DOHH2 (cell line): ENCODE measurements at regions not wholly inside any gene's neighbourhood (a gene's known extent, or its start where the extent isn't known, plus 50 kb on each side); places are given as distances from the start of the nearest gene placed in this dataset.

ENCODE experiments used
- H3F3A ChIP-seq: fragments of 200-600 bp; sonication (generic), shearing (Covaris generic); 2 replicates; pipeline ENCODE4 v1.6.0; 2016; ENCODE audit warnings: antibody characterized with exemption, mild to moderate bottlenecking; ENCODE audit not compliant: control insufficient read depth, insufficient read depth
- H3K27ac ChIP-seq: fragments of 200-600 bp; sonication (generic); 2 replicates; pipeline ENCODE4 v1.5.1; 2014; ENCODE audit warnings: low read depth, mild to moderate bottlenecking, low read length, moderate library complexity
- H3K27me3 ChIP-seq: fragments of 200-600 bp; sonication (generic); 2 replicates; pipeline ENCODE4 v1.6.1; 2014; ENCODE audit warnings: mild to moderate bottlenecking, low read length, mixed read lengths; ENCODE audit not compliant: control insufficient read depth
- H3K36me3 ChIP-seq: fragments of 200-600 bp; sonication (generic); 2 replicates; pipeline ENCODE4 v1.6.1; 2014; ENCODE audit warnings: mild to moderate bottlenecking, low read length, moderate library complexity, mixed read lengths; ENCODE audit not compliant: control insufficient read depth
- H3K4me1 ChIP-seq: fragments of 200-600 bp; sonication (generic); 2 replicates; pipeline ENCODE4 v1.6.1; 2014; ENCODE audit warnings: mild to moderate bottlenecking, low read length, mixed read lengths; ENCODE audit not compliant: control insufficient read depth
- H3K4me2 ChIP-seq: fragments of 200-600 bp; sonication (generic); 2 replicates; pipeline ENCODE4 v1.6.0; 2014; ENCODE audit warnings: mild to moderate bottlenecking, low read length, moderate library complexity
- H3K4me3 ChIP-seq: fragments of 200-600 bp; sonication (generic); 2 replicates; pipeline ENCODE4 v1.5.1; 2014; ENCODE audit warnings: mild to moderate bottlenecking, low read length, mixed read lengths
- H3K79me2 ChIP-seq: fragments of 200-600 bp; sonication (generic); 2 replicates; pipeline ENCODE4 v1.6.1; 2014; ENCODE audit warnings: mild to moderate bottlenecking, low read length, mixed read lengths; ENCODE audit not compliant: control insufficient read depth
- H3K9me2 ChIP-seq: fragments of 200-600 bp; sonication (generic); replicated peaks from 2 replicates; pipeline ENCODE4 v1.6.1; 2014; ENCODE audit warnings: mild to moderate bottlenecking, low read length, mixed read lengths; ENCODE audit not compliant: control insufficient read depth
- H3K9me3 ChIP-seq: fragments of 200-600 bp; sonication (generic); 2 replicates; pipeline ENCODE4 v1.6.1; 2014; ENCODE audit warnings: antibody characterized with exemption, low read length, mixed read lengths; ENCODE audit not compliant: control insufficient read depth, insufficient read depth
- H4K20me1 ChIP-seq: fragments of 200-600 bp; sonication (generic); 2 replicates; pipeline ENCODE4 v1.6.0; 2014; ENCODE audit warnings: low read depth, mild to moderate bottlenecking, antibody characterized with exemption, low read length, moderate library complexity; ENCODE audit not compliant: control insufficient read depth, insufficient read depth
- CTCF ChIP-seq: fragments of 200-600 bp; sonication (generic); IDR thresholded peaks from one replicate; pipeline ENCODE4 v1.5.1; 2014; ENCODE audit warnings: antibody characterized with exemption, mild to moderate bottlenecking, low read depth, low read length; ENCODE audit not compliant: poor library complexity, severe bottlenecking
- EZH2phosphoT487 ChIP-seq: fragments of 200-600 bp; sonication (generic); IDR thresholded peaks from 2 replicates; pipeline ENCODE4 v1.6.1; 2017; ENCODE audit warnings: borderline replicate concordance, mild to moderate bottlenecking, antibody characterized with exemption, low read length, moderate library complexity, mixed read lengths

- no peaks in the 10 kb centered on the region for H4K20me1 ChIP-seq
- no peaks in the 10 kb centered on the region for H3F3A ChIP-seq
- H3K27me3 ChIP-seq: no peaks in the 10 kb centered on the region
- no peak overlapping the region for H3K4me3 ChIP-seq
- no peaks in the 10 kb centered on the region for H3K9me2 ChIP-seq
- no peaks in the 10 kb centered on the region for H3K9me3 ChIP-seq
- H3K27ac ChIP-seq: no peak overlapping the region
- no peaks in the 10 kb centered on the region for H3K4me1 ChIP-seq
- no peaks in the 10 kb centered on the region for H3K36me3 ChIP-seq
- no peaks in the 10 kb centered on the region for H3K79me2 ChIP-seq
- H3K4me2 ChIP-seq: no peak overlapping the region
- TF ChIP-seq EZH2phosphoT487: no peak
- TF ChIP-seq CTCF: no peak
Observed at GRCh38 chr15:53310709-53311108, 448.8 kb downstream of the WDR72 start.

DNA sequence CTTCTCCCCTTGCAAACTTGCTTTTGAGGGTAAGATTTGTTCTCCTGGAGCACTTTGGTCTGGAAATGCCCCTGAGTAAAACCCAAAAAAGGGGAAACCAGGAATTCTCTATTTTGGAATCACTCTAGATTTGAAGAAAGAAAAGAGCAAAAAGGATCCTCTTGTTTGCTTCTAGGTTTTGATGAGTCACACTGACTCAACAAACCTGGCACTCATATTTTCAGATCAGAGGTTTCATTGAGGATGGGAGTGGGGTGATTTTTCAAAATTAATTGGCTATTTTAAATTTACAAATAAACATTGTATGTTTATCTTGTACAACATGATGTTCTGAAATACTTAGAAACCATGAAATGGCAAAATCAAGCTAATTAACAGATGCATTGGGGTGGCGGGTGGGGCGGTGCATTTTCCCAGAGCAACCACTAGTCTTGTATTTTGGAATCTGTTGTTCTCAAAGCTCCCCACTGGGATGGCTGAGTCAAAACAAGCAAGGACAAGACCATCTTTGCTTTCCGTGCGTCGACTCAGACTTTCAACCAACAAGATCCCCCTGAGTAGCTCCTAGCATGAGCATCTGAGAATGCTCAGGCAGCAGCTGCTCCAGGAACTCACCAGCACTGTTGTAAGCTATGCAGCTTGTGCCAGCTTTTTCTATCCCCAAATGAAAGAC, 451.4 kb downstream of the WDR72 start:
- no peaks in the 10 kb centered on the region for H3K9me3 ChIP-seq
- no peak overlapping the region for H3K4me3 ChIP-seq
- no peaks in the 10 kb centered on the region for H3K27me3 ChIP-seq
- no peaks in the 10 kb centered on the region for H3F3A ChIP-seq
- H3K79me2 ChIP-seq: no peaks in the 10 kb centered on the region
- no peak overlapping the region for H3K4me2 ChIP-seq
- H4K20me1 ChIP-seq: no peaks in the 10 kb centered on the region
- no peak overlapping the region for H3K27ac ChIP-seq
- H3K36me3 ChIP-seq: no peaks in the 10 kb centered on the region
- TF ChIP-seq EZH2phosphoT487: no peak
- TF ChIP-seq CTCF: no peak
- H3K4me1 ChIP-seq: no peaks in the 10 kb centered on the region
- no peaks in the 10 kb centered on the region for H3K9me2 ChIP-seq

- no peaks in the 10 kb centered on the region for H3K9me2 ChIP-seq
- TF ChIP-seq CTCF (no peak), EZH2phosphoT487 (no peak)
- no peaks in the 10 kb centered on the region for H3K36me3 ChIP-seq
- no peaks in the 10 kb centered on the region for H3K9me3 ChIP-seq
- no peaks in the 10 kb centered on the region for H3F3A ChIP-seq
- no peak overlapping the region for H3K4me2 ChIP-seq
- no peak overlapping the region for H3K27ac ChIP-seq
- no peaks in the 10 kb centered on the region for H3K79me2 ChIP-seq
- no peaks in the 10 kb centered on the region for H3K27me3 ChIP-seq
- no peaks in the 10 kb centered on the region for H4K20me1 ChIP-seq
- no peak overlapping the region for H3K4me3 ChIP-seq
- no peaks in the 10 kb centered on the region for H3K4me1 ChIP-seq
Observed at GRCh38 chr15:53305554-53305953, 453.9 kb downstream of the WDR72 start.
